HG02840 (cell line): ENCODE measurements at regions not wholly inside any gene's neighbourhood (a gene's known extent, or its start where the extent isn't known, plus 50 kb on each side); places are given as distances from the start of the nearest gene placed in this dataset.

Source experiments
- ATAC-seq: cut with Tn5 transposase; IDR thresholded peaks from one replicate; pipeline ENCODE4 v1.9.1; 2021; ENCODE audit warnings: mild to moderate bottlenecking, moderate library complexity, moderate number of reproducible peaks; ENCODE audit not compliant: unreplicated experiment, low FRiP score

DNA sequence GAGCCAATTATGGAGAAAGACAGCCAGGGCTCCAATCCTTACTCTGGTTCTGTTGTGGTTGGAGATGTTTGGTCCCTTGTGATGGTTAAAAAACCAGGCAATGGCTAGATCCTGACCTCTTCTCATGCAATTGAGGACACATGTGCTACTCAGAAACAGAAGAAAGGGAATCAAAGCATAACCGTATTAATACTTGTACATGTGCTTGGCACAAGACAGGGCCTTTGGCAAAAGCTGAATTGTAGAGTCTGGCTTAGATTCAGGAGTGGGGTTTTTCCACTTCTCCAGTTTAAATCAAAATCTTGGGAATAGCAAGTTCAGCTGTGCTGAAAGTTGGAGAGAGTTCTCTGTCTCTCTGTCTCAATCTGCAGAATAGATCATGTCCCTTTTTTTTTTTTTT is 80.1 kb upstream of the E2F8 start:
- no peak for ATAC-seq

GRCh38 chr11:19316434-19316833 is 75.7 kb upstream of the E2F8 start:
- no peak for ATAC-seq

DNA sequence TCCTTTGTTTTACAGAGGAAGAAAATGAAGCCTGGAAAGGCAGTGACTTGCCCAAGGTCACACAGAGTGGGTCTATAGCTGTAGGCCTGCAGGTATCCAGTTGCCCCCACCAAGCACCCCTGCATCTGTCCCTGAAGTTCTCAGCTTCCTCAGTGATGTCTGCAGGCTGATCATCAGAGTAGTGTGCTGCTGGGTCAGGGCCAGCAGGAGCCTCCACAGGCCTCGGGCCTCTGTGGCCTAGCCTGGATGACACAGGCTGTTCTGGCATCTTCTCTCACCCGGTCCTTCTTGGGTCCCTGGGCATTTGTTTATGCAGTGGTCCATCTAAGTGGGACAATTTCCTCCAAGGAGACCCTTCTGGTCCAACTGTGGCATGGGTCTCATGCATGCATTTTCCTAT is 74.8 kb upstream of the E2F8 start:
- ATAC-seq: no peak

DNA sequence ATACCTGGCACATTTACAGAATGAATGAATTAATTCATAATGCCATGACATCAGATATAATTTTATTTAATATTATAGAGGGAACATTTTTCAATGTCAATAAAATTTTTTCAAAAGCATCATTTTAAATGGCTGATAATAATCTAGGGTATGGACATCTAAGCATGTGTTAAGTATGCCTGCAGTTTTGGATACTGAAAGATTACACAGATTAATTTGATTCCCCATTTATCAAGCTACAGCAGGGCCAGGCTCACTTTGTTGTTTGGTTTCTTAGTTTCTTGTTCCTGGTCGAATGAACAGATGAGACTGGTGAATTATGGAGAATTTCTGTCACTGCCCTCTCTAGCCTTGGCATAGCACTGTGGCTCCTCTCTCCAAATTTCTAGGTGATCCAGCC is 72.4 kb upstream of the E2F8 start:
- no peak for ATAC-seq

DNA sequence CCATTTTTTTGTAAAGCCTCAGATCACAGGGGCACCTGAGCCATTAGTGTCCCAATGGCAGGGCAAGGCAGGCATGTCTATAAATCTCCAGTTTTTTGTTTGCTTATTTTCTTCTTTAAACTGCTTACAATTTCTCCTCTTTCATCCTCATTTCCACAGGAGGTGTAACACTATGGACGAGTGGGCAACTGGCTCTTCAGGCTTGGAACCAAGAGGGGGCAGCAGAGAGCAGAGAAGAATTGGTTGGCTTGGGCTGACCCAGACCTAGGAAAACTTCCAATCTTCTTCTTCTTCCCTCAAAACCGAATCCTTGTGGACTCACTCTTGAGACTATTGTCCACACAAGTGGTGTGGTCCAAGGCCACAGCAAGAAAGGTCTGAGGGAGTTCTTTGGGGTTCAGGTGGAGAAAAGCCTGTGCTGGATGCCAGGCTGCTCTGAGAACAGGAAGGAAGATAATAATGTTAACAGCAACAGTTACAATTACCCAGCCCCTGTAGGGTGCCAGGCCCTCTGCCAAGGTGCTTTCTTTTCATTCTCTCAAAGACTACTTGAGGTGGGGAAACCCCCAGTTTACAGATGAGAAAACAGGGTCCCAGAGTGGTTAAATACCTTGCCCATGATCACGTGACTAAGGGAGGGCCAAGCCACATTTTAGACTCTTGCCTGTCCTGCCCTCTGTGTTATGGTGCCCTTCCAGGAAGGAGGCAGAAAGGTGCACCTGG is 70.7 kb upstream of the E2F8 start:
- ATAC-seq: no peak

DNA sequence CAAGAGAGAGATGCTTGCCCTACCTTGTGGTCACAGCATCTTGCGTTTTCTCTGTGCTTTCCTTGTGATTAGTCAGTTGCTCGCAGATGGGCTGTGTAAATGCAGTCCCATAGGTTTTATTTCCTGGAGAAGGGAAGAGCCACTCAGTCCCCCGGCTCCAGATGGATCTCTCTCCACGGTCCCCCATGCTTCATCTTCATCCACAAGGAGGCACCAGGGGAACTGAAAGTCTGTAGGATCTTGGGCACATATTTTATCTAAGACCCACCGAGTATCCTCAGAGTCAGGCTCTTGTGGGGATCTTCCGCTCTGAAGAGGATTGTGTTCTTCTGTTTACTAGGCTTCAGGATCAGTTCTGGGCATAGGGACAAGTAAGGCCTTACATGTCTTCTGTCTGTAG is 66.8 kb upstream of the E2F8 start:
- no peak for ATAC-seq

DNA sequence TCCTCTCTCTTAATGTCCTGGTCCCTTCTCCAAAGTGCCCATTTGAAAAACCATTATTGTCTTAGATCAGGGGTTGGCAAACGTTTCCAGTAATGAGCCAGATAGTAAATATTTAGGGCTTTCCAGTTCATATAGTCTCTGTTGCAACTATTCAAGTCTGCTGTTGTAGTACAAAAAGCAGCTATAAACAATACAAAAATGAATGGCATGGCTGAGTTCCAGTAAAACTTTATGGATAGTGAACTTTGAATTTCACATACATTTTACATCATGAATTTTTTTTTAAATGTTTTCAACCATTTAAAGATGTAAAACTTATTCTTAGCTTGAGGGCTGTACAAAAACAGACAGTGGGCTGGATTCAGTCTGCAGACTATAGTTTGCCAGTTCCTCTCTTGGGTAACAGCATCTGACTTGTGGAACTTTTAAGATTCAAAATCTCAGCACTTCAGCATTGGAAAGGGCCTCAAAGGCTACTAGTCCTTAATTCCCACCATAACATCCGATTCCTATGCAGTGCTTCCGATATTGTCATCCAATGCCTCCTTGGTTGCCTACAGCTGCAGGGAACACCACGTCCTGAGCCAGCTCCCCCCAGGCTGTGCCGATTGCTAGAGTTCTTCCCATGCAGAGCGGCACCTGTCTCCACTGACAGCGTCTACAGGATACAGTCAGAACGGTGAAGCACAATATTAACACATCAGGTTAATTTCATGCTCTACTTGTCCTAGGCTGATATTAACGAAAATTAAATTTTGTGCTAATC is 65.6 kb upstream of the E2F8 start:
- ATAC-seq: no peak

GRCh38 chr11:19301361-19301760 is 60.6 kb upstream of the E2F8 start:
- ATAC-seq: no peak

- no peak for ATAC-seq
These were observed 53.7 kb upstream of the E2F8 start for GRCh38 chr11:19294444-19294843.

- no peak for ATAC-seq
These were observed 50.3 kb upstream of the E2F8 start for GRCh38 chr11:19291064-19291463.
